ENCODE measurements at regions not wholly inside any gene's neighbourhood (a gene's known extent, or its start where the extent isn't known, plus 50 kb on each side); places are given as distances from the start of the nearest gene placed in this dataset.
"Not testable (repeated sequence)": the region's sequence is repeated elsewhere in the genome, so short reads cannot be mapped to it uniquely, and the experiment has no call there.

GRCh38 chr7:19290066-19290465, 144.8 kb upstream of the FERD3L start:
- no peak overlapping the region for H3K4me3 ChIP-seq
- no peak for DNase-seq
- 89 to 94% (median 91%) methylated on average over 1 of the region's 1 CpG for WGBS, 4 donors
- no peaks in the 10 kb centered on the region for H3K36me3 ChIP-seq (replicated peaks in 1 of 2)
- H3K9me3 ChIP-seq (replicated peaks in 1 of 3) = no peaks in the 10 kb centered on the region
- H3K4me1 ChIP-seq (replicated peaks in 1 of 2) = peaks cover 0 to 5% of the 10 kb centered on the region in 2 donors
- intact Hi-C loops (cut with DNase I) = no loop called here
- no peaks in the 10 kb centered on the region for H3K27me3 ChIP-seq
- TF ChIP-seq POLR2A (IDR thresholded peaks at IDR 0.05) = no peak
- H3K27ac ChIP-seq = no peak overlapping the region

GRCh38 chr7:19284596-19285300, 139.5 kb upstream of the FERD3L start:
- intact Hi-C loops (cut with DNase I) = no loop called here
- no peak overlapping the region for H3K27ac ChIP-seq
- H3K4me1 ChIP-seq (replicated peaks in 1 of 2) = no peaks in the 10 kb centered on the region
- no peak for DNase-seq
- H3K9me3 ChIP-seq (replicated peaks in 1 of 3) = no peaks in the 10 kb centered on the region
- no peaks in the 10 kb centered on the region for H3K27me3 ChIP-seq
- H3K4me3 ChIP-seq = no peak overlapping the region
- no peaks in the 10 kb centered on the region for H3K36me3 ChIP-seq (replicated peaks in 1 of 2)
- TF ChIP-seq CTCF (IDR thresholded peaks at IDR 0.05) = no peak
- TF ChIP-seq POLR2A (IDR thresholded peaks at IDR 0.05) = no peak
- WGBS, 4 donors = 44 to 50% (median 48%) methylated on average over 3 of the region's 3 CpGs

- DNase-seq = no peak
- no peak for TF ChIP-seq CTCF (IDR thresholded peaks at IDR 0.05)
- no peak for TF ChIP-seq POLR2A (IDR thresholded peaks at IDR 0.05)
- H3K4me1 ChIP-seq (replicated peaks in 1 of 2) = no peaks in the 10 kb centered on the region
- no peak overlapping the region for H3K4me3 ChIP-seq
- 67 to 84% (median 72%) methylated on average over 1 of the region's 1 CpG for WGBS, 4 donors
- intact Hi-C loops (cut with DNase I) = no loop called here
- H3K27ac ChIP-seq = no peak overlapping the region
- H3K36me3 ChIP-seq (replicated peaks in 1 of 2) = no peaks in the 10 kb centered on the region
- peaks cover 0 to under 1% (median 0%) of the 10 kb centered on the region in 3 donors for H3K9me3 ChIP-seq (replicated peaks in 1 of 3)
- H3K27me3 ChIP-seq = no peaks in the 10 kb centered on the region
These were observed 138.9 kb upstream of the FERD3L start for GRCh38 chr7:19284136-19284535.

- H3K27me3 ChIP-seq = no peaks in the 10 kb centered on the region
- no peaks in the 10 kb centered on the region for H3K36me3 ChIP-seq (replicated peaks in 1 of 2)
- no peak overlapping the region for H3K4me3 ChIP-seq
- TF ChIP-seq POLR2A (IDR thresholded peaks at IDR 0.05) = no peak
- no peak for TF ChIP-seq CTCF (IDR thresholded peaks at IDR 0.05)
- H3K27ac ChIP-seq = no peak overlapping the region
- peaks cover 0 to 10% (median 0%) of the 10 kb centered on the region in 3 donors for H3K9me3 ChIP-seq (replicated peaks in 1 of 3)
- intact Hi-C loops (cut with DNase I) = no loop called here
- no peak for DNase-seq
- H3K4me1 ChIP-seq (replicated peaks in 1 of 2) = no peaks in the 10 kb centered on the region
These were observed 129.8 kb upstream of the FERD3L start for GRCh38 chr7:19275000-19275399.

- DNase-seq; H3K27me3 ChIP-seq; intact Hi-C loops (cut with DNase I); H3K4me1 ChIP-seq (replicated peaks in 1 of 2); H3K4me3 ChIP-seq; H3K36me3 ChIP-seq (replicated peaks in 1 of 2); H3K27ac ChIP-seq; H3K9me3 ChIP-seq (replicated peaks in 1 of 3): not testable (repeated sequence)
- WGBS, 4 donors = 90 to 96% (median 94%) methylated on average over 6 of the region's 6 CpGs
These were observed 127.1 kb upstream of the FERD3L start for GRCh38 chr7:19272329-19272728.
